Erythroblast (primary cell): ENCODE measurements at regions not wholly inside any gene's neighbourhood (a gene's known extent, or its start where the extent isn't known, plus 50 kb on each side); places are given as distances from the start of the nearest gene placed in this dataset.

ENCODE experiments used
- DNase-seq, 2 experiments: peaks; one replicate each; lab custom pipeline; 2025; lab: John Stamatoyannopoulos, UW
- GATA1 ChIP-seq: IDR thresholded peaks from 2 replicates; pipeline ENCODE4 v1.6.1; 2011; ENCODE audit warnings: low read depth, mild to moderate bottlenecking, control low read depth, low read length, moderate library complexity
- POLR2A ChIP-seq: IDR thresholded peaks from 2 replicates; pipeline ENCODE4 v1.6.1; 2011; ENCODE audit warnings: mild to moderate bottlenecking, low read length

DNA sequence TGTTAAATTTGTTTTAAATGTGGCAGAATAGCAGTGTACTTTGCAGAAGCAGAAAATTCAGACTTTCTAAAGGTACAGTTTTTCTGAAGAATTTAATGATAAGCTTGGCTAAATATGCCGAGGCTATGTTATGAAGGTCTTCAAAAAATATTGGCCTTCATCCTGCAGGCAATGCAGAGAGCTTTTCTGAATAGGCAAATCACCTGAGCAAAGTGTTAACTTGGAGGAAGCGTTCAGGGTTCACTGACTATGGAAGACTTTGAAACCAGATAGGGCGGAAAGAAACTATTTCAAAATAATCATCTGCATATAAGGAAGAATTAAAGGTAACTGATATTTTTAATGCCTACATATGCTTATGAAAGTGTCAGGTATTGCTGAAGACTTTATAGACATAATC, 133.7 kb upstream of the SETBP1 start:
- TF ChIP-seq GATA1 (no peak), POLR2A (no peak)
- DNase-seq = no peak

DNA sequence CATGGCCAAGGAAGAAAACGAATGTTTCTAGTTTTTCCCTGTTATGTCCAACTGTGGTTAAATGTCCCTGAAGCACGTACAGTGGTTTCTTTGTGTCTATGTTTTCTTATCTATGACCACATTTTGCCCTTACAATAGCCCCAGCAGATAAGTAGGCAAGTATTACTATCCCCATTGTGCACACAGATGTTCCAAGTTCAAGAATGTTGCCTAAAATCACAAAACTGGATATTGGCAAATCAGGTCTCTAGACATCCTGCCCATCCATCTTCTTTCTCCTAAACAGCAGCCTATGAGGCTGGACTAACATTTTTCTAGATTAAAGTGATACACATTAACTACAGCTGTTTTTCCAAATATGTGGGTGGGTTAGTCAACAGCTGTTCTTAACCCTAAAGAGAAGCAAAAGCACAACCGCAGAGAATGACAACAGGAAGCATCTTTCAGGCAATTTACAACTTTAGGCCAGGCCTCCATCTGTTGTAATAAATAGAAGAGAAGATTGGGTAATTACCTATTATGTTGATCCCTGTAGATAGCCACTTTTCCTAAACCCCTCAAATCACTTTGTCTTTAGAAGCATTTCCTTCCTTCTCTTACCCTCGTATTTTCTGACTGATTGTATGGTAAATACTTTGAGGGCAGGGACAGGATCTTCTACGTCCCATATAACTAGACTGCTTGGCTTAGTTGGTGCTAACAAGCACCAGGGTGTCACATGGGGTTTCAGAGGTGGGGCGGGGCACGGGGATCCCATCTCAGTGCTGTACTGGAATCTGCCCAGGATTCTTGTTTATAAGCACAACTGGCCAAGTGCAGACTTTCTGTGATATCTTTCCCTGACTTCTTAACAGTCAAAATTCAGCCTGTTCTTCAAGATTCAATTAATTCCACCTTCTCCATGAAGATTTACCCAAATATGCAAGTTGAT, 132.1 kb upstream of the SETBP1 start:
- TF ChIP-seq GATA1 (no peak), POLR2A (no peak)
- DNase-seq = no peak

DNA sequence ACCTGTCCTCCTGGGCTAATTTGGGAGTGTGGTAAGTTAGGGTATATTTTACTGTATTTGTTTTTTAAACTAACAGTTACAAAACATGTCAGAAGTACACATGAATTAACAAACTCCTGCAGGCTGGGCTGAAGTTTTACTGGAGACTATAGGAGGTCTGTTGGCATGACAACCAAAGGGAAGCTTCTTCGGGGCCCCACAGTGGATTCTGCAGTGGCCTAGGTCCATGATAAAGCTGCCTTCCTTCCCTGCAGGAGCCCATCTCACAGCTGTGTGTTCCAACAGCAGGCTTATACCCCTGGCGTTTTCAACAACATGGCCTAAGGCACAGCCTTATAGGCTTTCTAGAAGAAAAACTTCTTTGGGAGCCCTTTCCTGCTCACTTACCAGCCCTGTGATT, 128.0 kb upstream of the SETBP1 start:
- TF ChIP-seq POLR2A (no peak), GATA1 (no peak)
- no peak for DNase-seq

DNA sequence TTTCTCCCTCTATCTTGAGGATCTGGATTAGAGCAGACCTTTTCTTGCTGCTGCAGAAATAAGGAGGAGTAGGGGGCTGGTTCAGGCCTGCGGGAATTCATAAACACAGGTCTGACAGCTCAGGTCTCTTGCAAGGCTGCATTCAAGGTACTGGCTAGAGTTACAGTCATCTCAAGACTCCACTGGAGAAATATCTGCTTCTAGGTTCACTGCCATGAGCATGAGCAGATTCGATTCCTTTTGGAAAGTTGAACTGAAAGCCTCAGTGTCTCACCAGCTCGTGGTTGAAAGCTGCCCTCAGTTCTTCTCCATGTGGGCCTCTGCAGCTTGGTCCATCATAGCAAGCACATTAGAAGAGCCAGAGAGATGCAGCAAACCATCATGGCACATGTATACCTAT, 124.4 kb upstream of the SETBP1 start:
- TF ChIP-seq POLR2A (no peak), GATA1 (no peak)
- DNase-seq = no peak

DNA sequence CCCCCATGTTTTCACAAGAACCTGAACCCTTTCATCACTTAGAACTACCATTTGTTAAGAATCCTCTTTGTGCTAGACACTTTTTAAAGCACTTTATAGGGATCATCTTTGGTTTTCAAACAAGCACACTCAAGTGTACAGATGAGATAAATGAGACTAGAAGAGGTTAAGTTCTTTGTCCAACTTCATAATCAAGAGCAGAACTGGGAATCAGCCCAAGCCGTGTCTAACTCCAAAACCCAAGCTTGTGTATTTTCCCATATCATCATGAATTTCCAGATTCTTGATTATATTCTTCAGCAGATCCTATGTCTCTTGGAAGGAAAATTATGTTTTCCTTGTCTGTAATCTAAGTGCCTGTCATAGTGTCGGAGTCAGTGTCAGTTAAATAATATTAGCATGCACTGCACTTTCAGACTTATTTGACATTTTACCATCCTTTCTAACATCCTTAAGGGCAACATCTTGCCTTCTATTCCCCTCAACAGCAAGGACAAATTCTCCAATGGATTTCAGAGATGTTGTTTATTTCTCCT, 123.0 kb upstream of the SETBP1 start:
- DNase-seq = no peak
- TF ChIP-seq GATA1 (no peak), POLR2A (no peak)

DNA sequence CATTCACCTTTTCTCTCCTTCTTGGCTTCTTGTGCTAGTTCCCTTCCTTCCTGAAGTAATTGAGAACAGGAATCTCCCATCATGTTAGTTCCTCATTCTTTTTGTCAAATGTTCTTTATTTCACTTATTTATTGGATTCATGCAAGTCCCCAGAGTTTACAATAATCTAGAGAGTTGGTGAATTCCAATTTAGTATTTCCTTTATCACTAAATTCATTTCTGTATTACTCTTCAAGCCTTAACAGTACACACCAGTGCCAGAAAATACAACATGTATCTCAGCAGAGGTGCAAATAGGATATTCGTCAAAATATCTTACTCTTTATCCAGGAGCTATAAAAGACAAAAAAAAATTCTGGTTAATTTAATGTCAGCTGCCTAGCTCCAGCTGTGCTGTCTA, 121.9 kb upstream of the SETBP1 start:
- no peak for TF ChIP-seq GATA1
- TF ChIP-seq POLR2A = no peak
- no peak for DNase-seq

DNA sequence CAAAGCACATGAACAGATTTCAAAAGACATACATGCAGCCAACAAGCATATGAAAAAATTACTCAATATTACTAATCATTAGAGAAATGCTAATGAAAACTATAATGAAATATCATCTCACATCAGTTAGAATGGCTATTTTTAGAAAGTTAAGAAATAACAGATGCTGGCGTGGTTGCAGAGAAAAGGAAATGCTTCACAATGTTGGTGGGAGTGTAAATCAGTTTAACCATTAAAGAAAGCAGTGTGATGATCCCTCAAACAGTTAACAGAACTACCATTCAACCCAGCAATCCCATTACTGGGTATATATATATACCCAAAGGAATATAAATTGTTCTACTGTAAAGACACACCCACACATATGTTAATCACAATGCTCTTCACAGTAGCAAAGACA, 117.7 kb upstream of the SETBP1 start:
- no peak for DNase-seq
- TF ChIP-seq GATA1 (no peak), POLR2A (no peak)

DNA sequence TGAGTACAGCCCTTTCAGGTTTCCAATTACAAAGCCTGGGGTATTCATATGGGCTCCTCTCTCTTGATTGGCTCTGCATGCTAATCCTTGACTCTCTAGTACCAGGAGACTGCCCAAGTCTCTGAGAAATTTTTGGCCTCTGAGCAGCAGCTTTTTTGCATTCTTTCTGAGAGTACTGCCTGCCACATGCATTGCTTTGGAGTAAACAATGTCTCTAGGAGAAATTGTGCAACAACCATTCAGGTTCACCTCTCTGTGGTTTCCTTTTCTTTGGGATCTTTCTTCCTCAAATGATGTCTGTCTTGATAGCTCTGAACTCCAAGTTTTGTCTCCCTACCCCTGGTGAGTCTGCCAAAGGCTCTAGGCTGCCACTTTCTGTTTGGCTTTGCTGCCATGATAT, 115.8 kb upstream of the SETBP1 start:
- TF ChIP-seq GATA1 = no peak
- no peak for TF ChIP-seq POLR2A
- no peak for DNase-seq

DNA sequence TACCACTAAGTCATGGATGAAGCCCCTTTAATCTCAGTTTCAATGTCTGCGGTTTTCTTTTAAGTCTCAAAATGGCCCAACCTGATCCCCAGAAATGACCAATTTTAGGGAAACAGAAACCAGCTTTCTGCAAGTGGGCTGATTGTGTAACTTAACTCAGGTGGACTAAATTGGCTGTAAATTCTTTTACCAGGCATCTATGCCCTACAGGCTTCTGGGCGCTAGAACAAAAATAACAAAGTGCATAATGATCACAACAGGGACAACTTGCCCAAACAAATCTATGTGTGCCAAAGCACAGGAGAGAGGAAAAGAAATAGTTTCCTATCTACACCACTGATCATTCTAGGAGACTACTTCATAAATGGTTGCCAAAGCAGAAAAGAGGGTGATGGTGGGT, 112.3 kb upstream of the SETBP1 start:
- TF ChIP-seq GATA1 = no peak
- TF ChIP-seq POLR2A = no peak
- DNase-seq = no peak

DNA sequence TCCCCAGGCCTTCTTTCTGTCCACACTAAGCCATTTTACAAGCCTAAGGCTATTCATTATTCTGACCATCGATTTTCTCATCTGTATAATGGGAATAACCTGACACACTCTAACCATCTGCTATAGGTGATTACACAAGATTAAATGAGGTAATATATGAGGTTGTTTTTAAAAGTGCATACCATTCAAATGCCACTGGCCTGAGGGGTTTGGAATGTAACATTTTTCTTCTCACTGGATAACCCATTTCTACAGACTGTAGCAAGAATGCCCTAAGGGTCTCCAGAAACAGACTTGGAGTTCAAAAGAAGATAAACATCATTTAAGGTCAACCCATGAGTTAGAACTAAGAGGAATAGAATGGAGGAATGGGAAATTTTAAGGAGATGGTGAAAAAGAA, 111.7 kb upstream of the SETBP1 start:
- DNase-seq = no peak

DNA sequence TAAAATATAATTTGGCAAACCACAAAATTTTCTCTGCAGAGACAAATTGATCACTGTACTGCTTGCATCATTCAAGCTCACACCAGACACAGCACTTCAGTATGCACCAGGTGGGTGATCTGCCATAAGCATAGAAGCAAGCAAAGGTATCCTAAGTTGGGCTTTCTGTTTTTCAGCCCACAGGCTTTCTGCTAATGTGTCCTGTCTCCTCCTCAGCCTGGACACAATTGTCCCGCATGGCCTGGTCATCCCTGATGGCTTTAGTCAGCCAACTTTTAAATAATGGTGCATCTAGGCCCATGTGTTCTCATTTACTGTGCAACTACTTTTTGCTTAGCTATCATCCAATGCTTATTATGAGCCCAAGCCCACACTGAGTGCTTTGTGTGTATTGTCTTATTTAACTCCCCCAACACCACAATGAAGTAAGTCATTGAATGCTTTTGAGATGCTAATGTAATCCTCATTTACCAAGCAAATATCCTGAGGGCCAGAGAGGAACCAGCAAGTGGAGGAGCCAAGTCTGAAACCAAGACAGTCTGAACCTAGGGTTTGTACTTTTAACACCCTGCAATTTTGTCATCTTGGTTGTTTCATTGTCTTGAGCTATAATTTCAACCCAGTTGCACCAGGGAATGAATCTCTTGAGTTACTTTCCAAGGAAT, 111.2 kb upstream of the SETBP1 start:
- no peak for TF ChIP-seq POLR2A
- no peak for TF ChIP-seq GATA1
- no peak for DNase-seq

More for the DNA sequence above, 111.7 kb upstream of the SETBP1 start:
- TF ChIP-seq POLR2A (no peak), GATA1 (no peak)

DNA sequence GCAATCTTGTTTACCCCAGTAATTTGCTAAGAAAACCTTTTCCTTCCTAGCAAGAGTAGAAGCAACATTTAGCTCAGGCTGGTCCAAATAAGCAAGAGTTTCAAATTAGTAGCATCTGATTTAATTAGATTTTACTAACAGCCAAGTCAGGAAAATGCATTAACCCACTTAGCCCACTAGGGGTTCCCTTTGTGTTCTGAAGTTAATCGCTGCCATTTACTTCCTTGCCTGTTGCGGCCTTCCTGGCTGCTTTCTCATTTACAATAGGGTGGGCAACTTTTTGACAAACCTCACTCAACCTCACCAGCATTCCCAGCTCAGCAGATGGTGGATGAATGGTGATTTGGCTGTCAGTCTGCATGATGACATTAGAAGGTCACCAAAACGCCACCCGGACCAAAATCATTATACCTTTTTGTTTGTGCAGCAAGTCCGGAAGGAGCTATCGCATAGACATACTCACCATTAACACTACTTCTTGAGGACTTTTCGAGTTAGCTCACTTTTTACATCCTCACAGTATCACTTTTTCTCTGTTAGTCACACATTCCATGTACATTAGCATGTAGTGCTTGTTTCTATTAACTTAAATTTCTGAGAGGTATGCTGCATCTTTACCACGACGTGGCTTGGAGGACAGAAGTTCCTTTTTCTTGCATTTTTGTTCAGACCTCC, 101.5 kb upstream of the SETBP1 start:
- DNase-seq = peak; percentile 7 to 28
- no peak for TF ChIP-seq GATA1
- no peak for TF ChIP-seq POLR2A

DNA sequence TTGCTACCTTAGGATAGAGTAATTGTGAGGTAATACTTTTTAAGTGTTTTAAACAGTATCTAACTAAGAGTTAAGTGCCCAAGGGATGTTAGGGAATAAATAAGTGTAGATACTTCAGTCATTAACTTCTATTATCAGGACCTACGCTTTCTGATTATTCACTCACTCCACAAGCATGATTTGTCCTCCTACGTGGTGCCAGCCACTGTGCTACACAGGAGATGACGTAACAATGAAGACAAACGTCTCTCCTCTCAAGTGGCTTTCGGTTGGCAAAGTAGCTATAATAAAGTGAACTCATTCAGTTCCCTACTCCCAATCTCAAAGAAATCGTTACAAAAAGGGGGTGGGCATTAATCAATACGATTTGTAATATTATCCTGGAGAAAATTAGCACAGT, 100.9 kb upstream of the SETBP1 start:
- TF ChIP-seq GATA1 = no peak
- no peak for TF ChIP-seq POLR2A

More for the DNA sequence above, 100.9 kb upstream of the SETBP1 start:
- DNase-seq = no peak
